Stimulated activated CD4-positive, alpha-beta T cell treated with anti-CD3 and anti-CD28 coated beads, Interleukin-4, amount 100 ng/mL, for 1 hour (primary cell): ENCODE measurements at regions not wholly inside any gene's neighbourhood (a gene's known extent, or its start where the extent isn't known, plus 50 kb on each side); places are given as distances from the start of the nearest gene placed in this dataset.

Source experiments
- DNase-seq: peaks from one replicate; pipeline ENCODE4 v3.0.0-alpha.2; 2020

DNA sequence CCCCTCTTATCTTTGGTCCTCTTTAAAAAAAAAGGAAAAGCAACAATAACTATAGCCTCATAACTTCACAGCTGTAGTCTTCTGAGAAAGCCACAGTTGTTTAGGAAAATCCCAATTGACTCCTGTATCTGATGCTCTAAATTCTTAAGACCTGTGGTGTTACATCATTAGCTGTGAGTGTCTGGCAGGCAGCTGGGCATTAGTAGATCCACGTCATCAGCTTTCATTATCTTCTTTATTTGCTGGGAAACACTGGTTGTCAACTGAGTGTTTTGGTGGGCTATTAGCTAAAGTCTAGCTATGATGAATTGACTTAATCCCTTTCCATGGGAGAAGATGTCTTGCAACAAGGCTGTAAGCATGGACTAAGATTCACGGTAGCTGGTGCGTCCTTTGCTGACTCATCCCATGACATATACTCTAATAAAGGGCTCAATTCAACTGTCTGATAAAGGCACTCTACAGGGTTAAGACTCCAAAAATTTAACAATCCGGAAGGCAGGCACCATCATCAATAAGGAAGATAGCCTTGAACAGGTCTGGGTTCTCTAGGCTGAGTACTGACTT lies 517.2 kb downstream of the PLCL1 start:
- DNase-seq, result no peak

DNA sequence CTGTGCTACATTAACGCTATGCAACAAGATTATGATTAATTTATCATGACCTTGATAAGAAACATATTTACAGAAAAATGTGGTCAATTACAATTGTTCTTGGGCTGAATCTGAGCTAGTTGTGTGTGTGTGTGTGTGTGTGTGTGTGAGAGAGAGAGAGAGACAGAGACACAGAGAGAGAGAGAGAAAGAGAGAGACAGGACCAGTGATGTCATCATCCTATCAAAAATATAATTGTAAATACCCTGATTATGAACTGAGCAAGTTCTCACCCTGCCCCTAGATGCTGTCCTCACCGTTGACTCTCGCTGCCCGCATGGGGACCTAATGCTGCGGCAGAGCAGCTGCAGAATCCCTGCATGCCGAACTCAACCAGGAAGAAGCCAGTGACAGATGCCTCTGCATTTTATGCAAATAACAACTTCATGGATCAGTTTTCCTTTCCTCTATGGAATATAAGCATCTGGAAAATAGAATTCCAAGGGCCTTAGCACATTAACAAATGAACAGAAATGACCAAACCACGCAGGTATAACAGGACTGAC lies 512.5 kb downstream of the PLCL1 start:
- no peak for DNase-seq

DNA sequence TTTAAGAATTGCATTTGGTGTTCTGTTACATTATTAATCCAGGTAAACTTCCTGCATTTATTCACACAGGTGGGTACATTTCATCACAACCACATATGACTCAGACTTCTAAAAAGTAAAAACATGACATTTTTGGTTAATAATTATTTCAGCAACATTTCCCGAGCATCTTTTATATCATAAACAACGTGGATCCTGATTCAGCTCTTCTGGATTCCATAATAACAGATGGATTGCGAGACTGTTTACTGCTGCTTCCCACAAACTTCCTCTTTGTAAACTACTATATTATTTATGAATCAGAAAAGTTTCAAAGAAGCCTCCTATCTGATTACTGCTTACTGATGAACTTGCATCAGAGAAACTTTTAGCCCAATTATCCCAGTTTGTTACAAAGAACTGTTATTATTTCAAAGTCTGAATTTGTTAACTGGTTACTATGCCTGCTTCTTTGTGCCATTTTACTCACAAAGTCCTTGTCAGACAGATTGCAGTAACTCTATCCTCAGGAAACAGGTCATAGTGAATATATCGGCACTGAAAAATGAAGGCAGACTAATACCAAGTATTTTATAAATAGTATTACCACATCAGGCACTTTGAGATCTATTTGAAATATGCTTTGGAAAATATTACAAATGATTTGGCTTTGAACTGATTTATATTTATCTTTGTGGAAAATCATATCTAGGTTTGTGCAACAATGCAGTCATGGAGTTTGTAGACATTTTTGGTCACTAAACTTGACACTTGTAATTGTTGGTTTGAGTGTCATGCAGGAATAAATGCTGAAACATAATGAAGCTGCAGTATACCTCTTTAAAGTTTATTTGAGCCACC lies 511.6 kb downstream of the PLCL1 start:
- DNase-seq, result no peak

DNA sequence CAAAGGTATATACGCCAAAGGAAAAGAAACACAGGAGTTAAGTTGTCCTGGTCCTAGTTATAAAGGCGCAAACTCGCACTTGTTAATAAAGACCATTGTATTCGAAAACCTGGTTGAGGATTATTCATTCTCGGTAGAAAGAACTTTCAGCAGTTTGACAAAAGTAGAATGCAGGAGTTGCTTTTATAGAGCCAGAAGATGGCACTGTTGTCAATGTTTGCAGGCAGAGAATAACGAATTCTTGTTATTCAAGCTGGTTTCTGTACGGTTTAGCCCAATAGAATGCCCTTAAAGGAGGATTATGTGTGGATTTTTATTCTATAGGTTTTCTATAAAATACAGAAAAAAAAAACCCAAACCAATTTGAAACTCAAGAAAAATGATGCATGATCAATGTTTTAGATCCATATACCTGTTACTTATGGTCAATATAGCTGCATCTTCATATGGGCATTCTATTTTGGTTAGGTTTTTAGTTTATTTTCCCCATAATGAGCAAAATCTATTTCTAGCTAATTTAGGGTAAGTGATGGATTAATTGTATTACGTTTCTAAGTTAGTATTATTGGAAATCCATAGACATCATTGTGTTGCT lies 510.3 kb downstream of the PLCL1 start:
- DNase-seq, result no peak

DNA sequence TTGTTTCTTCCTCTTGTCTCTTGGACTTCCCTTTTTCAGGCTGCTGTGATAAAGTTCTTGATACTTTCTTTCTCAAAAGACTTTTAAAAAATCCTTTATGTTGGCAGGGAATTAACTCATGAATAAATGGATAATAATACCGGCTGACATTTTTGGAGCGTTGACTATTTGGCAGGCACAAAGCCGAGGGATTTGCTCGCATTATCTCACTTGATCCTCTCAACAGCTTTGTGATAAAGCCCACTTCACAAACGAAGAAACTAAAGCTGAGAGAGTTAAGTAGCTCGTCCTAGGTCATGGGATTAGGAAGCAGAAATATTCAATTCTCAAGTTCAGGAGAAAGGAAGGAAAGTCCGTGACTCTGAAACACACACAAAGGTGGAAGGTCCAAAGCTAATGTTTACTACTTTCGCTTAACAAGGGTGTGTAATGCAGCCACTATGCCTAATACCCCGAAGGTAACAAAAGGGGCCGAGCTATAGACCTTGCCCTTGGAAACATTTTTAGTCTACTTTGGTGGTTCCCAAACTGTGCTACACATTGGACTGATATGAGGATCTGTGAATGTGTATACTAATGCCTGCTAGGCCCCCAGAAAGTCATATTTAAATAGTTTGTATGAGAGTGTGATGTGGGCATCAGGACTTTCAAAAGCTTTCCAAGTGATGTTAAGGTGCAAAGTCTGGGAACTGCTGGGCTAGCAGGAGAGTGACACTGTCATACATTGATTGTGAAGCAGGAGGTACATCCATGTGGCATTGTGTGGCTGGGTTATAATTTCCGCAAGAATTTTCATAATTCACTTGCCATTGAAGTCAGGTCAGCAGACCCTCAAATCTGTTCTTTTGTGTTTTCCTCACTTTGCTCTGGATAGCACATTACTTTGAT lies 508.4 kb downstream of the PLCL1 start:
- no peak for DNase-seq

DNA sequence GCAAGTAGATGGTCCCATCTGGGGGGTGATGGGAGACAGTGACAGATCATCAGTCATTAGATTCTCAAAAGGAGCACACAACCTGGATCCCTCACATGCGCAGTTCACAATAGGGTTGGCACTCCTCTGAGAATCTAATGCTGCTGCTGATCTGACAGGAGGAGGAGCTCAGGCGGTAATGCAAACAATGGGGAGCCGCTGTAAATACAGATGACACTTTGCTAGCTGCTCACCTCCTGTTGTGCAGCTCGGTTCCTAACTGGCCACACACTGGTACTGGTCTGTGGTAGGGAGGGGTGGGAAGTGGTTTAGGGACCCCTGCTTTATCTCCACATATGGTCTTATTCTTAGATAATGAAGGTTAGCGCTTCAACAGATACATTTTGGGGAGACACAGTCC lies 506.6 kb downstream of the PLCL1 start:
- DNase-seq, result no peak

DNA sequence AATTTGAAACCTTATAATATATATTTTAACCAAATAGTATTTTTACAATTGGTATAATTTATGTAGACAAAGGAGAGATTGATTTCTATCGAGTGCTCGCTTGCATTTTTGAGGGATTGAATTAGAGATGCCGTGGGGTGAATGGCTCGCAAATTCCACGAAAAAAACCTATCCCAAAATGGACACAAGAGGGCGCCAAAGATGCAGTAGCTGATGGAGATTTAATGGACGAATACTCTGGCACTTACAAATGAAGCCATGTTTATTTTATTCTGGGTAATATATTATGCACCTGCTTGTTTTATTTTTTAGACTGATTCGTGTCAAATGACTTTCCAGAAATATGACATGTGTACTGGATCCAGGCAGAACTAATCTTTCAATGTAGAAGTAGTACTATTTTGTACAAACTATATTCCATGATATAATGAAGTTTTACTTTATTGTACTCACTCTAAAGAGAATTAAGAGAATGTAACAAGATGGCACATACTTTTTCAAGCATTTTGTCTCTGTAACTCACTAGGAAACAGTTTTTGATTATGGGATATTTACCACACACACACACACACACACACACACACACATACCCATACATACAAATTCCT lies 505.4 kb downstream of the PLCL1 start:
- DNase-seq, result peak; percentile 30

DNA sequence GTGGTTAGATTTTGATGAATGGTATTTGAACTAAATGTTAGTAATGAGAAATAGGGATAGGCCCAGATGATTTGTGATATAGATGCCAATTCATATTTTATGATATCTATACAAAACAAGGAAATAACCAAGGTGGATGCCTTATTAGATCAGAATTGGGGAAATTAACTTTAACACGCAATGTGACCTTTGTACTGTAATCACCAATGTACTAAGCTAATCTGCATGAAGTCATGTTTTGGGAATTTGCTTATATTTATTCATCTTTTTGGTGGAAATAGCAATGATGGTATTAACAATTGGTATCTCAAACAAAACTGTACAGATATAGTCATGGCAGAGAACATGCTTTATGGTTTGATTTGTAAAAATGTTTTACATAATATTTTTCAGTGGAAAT lies 504.7 kb downstream of the PLCL1 start:
- DNase-seq, result no peak

DNA sequence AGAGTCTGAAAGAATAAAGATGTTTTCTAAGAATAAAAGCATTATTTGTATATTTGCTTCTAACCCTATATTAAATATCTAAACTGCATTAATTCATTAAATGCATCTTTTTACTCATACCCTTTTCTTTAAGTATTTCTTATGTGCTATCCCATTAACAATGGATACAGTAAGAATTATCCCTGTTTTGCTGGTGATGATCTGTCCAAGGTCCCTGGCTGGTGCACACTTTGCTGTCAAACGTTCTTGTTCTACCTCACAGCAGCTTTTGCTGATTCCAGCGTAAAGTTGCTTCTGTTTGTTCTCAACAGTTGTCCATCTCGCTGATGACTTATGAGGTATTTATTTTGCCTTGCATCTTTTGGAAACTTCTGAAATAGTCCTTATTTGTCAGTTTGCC lies 504.0 kb downstream of the PLCL1 start:
- no peak for DNase-seq

DNA sequence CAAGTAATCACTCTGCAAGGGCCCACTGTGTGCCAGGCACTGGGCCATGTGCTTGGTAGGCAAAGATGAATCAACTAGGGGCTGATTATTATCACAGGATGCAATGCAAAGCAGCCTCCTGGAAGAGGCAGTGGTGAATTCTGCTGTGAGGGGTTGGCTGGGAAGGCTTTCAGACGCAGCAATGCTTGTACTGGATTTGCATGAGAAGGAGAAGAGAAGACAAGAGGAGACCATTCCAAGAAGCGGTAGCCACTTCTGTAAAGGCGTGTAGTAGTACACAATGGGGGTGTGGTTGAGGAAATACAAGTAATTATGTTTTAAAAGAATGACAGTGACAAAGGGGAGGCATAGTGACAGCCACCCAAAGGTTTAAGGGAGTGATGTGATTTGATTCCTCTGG lies 502.7 kb downstream of the PLCL1 start:
- no peak for DNase-seq

DNA sequence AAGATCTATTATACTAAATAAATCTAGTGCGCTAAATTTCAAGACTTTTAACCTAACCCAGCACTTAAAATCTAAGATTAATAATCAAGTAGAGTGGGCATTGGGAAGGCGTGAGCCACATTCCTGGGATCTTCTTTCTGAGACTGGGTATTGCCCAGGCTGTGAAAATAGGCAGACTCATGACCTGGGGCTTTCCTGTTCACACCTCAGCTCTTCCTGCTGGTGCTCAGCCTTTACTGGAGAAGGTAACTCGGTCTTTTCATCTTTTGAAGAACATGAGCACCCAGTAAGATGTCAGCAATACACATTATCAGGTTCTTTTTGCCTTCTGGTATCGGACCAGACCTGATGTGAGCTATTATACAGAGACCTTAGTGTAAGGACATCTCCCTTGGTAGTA lies 500.5 kb downstream of the PLCL1 start:
- DNase-seq, result no peak

DNA sequence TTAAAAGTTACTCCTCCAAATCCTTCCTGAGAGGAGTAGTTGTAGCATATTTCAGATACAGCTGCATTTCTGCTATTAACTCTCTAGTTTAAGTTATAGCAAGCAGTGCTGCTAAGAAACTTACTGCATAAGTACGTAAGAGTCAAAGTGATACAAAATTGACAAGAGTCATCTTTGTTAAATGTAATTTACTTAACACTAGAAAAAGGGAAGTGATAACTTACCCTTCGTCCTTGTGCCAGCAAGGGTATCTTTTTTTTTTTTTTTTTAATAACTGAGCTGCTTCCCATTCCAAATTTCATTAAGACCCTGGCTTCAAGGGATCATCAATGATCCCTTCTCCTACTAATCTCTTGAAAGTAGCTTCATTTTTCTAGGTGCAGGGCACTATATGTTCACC lies 493.0 kb downstream of the PLCL1 start:
- no peak for DNase-seq

DNA sequence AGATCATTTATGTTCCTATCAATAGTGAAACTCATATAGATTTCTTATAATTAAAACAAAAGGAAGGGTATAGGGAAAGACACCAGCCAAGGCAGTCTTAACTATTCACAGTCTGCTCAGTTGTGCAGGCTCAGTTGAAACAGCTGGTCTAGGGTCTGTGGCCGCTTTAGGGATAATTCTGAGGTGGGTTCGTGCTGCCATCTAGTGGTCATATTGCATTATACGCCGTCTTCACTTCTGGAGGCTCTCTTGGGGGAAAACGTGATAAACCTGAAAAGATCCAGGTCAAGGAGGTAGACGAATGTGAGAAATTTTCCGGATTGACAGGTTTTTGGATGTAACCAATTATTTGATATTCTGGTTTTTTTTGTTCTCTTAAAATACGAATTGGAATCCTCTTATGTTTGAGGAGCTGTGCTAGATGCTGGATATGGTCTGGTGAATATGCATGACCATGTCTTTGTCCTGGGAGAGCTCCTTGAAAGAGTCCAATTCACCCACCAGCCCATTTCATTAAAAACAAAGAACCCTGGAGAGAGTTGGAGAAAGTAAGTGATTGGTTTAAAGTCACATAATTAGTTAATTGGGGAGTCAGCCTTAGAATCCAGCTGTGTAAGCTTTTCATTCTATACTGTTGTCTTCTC lies 492.4 kb downstream of the PLCL1 start:
- peak; percentile 41 for DNase-seq

DNA sequence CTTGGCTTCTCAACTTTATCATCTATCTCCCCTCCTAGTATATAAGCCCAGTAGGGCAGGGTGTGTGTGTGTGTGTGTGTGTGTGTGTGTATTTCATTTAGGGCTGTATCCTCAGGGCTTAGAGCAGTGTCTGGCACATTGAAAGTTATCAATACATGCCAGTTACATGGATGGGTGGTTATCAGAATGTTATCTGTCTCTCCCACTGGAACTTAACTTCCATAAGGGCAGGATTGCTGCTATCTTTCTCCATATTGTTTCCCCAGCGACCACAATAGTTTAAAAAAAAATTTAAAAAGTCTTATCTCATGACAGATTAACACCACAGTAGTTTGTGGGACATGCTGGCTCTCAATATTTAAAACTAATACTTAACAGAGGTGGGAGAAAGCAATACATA lies 488.9 kb downstream of the PLCL1 start:
- no peak for DNase-seq

DNA sequence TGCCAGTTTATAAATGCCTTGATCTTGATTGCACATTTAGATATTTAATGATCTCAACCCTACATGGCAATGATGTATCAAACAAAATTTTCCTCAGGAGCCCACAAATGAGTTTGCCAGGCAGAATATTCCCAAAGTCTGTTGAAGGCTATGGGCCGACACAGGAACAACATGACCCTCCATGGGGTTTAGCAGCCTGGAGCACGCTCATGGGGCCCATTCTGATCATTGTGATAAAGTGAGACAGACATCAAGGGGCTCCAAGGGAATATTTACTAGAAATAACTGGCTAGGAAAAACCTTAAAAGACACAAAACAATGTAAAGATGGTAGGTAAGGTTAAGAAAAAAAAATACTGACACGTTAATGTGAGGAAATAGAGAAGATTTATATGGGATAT lies 485.4 kb downstream of the PLCL1 start:
- no peak for DNase-seq

DNA sequence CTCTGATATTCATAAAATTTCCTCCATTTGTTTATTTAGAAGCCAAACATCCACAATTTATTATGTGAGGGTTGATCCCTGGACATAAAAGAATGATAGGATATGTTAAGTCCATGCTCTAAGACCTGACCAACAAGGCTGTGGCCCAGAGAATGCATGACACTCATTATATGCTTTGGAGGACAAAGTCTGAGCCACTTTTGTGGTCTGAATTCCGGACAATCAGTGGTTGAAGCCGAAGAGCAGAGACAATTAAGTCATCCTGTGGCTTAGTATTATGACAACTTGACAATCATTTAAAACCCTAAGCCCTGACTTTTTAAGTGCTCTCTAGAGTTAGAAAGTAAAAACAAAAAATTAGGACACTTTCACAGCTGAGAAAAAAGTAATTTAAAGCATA lies 483.3 kb downstream of the PLCL1 start:
- no peak for DNase-seq

DNA sequence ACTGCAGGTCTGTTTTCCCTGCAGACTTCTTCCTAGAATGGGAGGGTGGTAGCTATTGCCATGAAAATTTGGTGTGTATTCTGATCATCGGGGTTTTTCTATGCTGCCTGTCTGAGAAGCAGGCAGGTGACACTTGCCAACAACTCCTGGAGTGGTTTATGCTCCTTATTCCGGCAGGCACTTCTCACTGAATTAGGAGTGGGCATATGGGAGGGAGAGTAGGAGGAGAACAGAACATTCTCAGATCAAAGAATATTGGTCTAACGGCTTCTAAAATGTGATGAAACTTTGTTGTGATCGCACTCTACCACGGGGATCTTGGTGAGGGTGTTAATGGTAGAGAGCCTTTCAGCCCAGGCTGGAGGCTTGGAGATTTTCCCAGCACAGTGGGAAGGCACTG lies 480.8 kb downstream of the PLCL1 start:
- DNase-seq, result no peak

DNA sequence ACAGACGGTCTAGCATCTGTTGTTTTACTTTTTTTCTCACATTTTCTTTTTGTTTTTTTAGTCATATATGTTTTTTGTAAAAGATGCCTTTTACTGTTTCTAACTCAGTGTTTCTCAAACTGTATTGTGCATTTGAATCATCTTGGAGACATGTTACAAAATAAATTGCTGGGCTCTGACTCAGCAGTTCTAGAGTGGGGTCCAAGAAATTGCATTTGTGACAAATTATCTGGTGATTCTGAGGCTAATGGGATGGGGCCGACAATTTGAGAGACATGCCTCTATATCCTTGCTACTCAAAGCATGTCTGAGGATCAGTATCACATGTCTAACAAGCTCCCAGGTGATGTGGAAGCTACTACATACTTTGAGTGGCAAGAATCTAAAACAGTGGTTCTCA lies 478.8 kb downstream of the PLCL1 start:
- DNase-seq, result no peak

DNA sequence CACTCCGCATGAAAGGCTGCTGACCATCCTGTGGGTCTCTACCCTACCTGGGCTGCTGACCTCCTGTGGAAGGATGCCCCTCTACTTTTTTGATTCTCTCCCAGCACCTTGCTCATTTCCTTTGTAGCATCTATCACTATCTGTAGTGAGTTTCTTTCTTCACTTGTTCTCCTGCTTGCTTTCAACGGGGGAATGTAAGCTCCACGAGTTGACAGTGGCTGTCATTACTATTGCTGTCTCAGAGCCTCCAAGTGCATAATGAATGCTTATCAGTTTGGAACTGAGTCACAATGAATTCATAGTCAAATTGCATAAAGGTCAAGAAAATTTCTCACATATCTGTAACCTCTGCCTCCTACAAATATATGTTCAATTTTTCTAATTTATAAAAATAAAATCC lies 477.7 kb downstream of the PLCL1 start:
- no peak for DNase-seq

DNA sequence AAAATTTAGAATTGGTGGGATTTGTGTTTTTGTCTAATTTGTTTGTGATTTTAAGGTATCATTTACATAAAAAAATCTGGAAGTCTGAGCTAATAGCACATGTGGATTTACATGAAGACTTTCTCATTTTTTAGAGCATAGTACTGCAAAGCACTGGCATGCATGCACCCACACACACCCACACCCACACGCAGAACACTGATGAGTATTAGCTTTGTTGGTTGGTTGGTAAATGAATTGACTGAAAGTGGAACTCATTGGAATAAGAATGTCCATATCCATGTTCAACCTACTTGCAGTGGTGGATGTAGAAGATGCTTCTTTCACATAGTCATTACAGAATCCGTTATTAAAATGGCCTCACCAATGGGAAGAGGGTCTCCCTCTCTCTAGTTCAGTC lies 475.8 kb downstream of the PLCL1 start:
- no peak for DNase-seq

DNA sequence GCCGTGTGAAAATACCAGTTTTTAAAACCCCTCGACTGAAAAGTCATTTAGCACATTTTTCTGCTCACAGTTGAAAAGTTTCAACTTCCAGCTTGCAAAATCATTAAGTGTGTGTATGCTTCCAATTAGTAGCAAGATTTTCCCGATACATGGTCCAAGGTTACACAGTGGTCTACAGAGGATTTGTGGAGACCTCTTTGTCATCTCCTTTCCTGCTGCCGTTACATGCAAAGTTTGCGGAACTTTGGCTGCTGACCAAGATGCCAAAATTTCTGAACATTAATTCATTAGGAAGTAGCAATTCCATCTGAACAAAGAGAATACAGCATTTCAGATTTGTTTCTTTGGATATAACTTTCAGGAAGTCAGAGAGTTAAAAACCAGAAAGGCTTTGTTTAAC lies 474.6 kb downstream of the PLCL1 start:
- DNase-seq, result no peak

DNA sequence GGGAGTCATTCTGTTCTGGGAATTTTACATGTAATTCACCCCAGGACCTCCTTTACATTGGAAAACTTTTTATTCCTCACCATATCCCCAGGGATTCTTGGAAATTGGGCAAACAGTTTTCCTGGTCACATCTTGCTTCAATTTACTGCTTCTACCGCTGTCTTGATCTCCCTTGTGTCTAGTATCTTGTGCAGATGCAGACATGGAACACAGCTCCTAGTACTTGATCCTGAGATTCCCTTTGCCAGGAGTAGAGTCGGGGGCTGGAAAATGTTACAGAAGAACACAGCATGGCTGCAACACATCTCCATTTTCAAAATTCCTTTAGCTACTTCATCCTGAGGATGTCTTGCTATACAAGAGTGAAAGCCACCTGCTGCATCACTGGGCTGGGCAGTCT lies 472.8 kb downstream of the PLCL1 start:
- no peak for DNase-seq
